ENCODE measurements at regions not wholly inside any gene's neighbourhood (a gene's known extent, or its start where the extent isn't known, plus 50 kb on each side); places are given as distances from the start of the nearest gene placed in this dataset.

DNA sequence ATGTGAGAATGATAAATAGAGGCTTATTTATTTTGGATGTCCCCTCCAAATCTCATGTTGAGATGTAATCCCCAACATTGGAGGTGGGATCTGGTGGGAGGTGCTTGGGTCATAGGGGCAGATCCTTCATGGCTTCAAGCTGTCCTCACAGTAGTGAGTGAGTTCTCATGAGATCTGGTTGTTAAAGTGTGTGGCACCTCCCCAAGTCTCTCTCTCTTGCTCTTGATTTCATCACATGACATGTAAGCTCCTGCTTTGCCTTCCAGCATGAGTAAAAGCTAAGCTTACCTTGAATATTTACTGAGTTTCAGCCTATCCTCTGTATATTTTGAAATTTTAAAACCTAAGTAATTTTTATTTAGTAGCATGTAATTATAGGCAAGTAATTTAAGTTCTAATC, 444.9 kb downstream of the ARL4A start:
- TF ChIP-seq, protein P1, sequence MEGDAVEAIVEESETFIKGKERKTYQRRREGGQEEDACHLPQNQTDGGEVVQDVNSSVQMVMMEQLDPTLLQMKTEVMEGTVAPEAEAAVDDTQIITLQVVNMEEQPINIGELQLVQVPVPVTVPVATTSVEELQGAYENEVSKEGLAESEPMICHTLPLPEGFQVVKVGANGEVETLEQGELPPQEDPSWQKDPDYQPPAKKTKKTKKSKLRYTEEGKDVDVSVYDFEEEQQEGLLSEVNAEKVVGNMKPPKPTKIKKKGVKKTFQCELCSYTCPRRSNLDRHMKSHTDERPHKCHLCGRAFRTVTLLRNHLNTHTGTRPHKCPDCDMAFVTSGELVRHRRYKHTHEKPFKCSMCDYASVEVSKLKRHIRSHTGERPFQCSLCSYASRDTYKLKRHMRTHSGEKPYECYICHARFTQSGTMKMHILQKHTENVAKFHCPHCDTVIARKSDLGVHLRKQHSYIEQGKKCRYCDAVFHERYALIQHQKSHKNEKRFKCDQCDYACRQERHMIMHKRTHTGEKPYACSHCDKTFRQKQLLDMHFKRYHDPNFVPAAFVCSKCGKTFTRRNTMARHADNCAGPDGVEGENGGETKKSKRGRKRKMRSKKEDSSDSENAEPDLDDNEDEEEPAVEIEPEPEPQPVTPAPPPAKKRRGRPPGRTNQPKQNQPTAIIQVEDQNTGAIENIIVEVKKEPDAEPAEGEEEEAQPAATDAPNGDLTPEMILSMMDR (IDR thresholded peaks at IDR 0.05; ENCODE audit: borderline replicate concordance, extremely low read depth, low read length, poor library complexity, severe bottlenecking): no peak
- TF ChIP-seq EZH2 (IDR thresholded peaks at IDR 0.05; ENCODE audit: borderline replicate concordance, low read depth, low read length, severe bottlenecking): no peak

Data from DND-41 (cell line).